ENCODE measurements at regions not wholly inside any gene's neighbourhood (a gene's known extent, or its start where the extent isn't known, plus 50 kb on each side); places are given as distances from the start of the nearest gene placed in this dataset.
"Not testable (repeated sequence)": the region's sequence is repeated elsewhere in the genome, so short reads cannot be mapped to it uniquely, and the experiment has no call there.

- DNase-seq (ENCODE audit: low read depth in 2 of 2), result no peak
Observed at GRCh38 chr2:230593765-230594164, 118.9 kb upstream of the CAB39 start.

- no peak for DNase-seq (ENCODE audit: low read depth in 2 of 2)
Observed at GRCh38 chr2:230594286-230594840, 118.3 kb upstream of the CAB39 start.

GRCh38 chr2:230599853-230600252, 112.8 kb upstream of the CAB39 start:
- no peak for DNase-seq (ENCODE audit: low read depth in 2 of 2)

DNA sequence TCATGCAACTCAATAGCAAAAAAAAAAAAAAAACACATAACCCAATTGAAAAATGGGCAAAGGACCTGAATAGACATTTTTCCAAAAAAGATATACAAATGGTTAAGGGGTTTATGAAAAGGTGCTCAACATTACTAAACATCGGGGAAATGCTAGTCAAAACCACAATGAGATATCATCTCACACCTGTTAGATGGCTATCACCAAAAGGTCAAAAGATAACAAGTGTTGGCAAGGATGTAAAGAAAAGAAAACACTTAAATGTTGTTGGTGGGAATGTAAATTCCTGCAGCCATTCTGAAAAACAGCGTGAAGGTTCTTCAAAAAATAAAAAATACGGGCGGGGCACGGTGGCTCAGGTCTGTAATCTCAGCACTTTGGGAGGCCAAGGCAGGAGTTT, 112.4 kb upstream of the CAB39 start:
- no peak for DNase-seq (ENCODE audit: low read depth in 2 of 2)

GRCh38 chr2:230600881-230601280, 111.8 kb upstream of the CAB39 start:
- DNase-seq (ENCODE audit: low read depth in 2 of 2), result no peak

GRCh38 chr2:230601510-230601909, 111.1 kb upstream of the CAB39 start:
- DNase-seq (ENCODE audit: low read depth in 2 of 2), result no peak

DNA sequence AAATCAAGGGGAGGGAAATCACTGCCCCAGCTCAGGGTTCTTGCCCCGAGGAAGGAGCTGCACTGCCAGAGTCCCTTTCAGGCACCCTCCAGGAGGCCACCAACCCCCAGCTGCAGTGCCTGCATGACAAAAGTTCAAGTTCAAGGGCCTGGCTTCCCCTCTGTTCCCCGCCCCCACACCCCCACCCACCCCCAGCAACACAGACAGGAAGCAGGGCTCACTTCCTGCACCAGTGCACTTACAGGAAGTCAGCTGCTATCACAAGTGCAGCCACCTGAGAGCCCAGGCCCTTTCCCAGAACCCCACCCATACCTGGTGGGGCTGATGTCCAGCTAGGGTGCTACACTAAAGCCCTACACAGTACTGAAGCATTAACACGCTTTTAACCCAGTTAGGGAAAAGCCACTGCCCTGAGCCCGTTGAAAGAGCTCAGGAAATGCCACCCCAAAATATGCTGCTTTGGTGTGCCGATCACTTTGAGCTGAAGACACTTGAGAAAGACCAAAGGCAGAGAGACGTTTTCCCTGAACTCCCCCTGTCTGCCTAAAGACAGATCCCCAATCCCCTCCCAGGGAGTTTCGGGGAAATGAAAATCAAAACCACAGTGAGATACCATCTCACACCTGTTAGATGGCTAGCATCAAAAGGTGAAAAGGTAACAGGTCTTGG, 109.9 kb upstream of the CAB39 start:
- DNase-seq (ENCODE audit: low read depth in 2 of 2), result peak; percentile 52 to 53

- DNase-seq (ENCODE audit: low read depth in 2 of 2), result not testable (repeated sequence)
Observed at GRCh38 chr2:230603317-230603716, 109.3 kb upstream of the CAB39 start.

DNA sequence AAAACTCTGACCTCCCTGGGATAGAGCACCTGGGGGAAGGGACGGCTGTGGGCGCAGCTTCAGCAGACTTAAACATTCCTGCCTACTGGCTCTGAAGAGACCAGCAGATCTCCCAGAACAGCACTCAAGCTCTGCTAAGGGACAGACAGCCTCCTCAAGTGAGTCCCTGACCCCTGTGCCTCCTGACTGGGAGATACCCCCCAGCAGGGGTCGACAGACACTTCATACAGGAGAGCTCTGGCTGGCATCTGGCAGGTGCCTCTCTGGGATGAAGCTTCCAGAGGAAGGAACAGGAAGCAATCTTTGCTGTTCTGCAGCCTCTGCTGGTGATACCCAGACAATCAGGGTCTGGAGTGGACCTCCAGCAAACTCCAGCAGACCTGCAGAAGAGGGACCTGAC, 108.5 kb upstream of the CAB39 start:
- not testable (repeated sequence) for DNase-seq (ENCODE audit: low read depth in 2 of 2)

DNA sequence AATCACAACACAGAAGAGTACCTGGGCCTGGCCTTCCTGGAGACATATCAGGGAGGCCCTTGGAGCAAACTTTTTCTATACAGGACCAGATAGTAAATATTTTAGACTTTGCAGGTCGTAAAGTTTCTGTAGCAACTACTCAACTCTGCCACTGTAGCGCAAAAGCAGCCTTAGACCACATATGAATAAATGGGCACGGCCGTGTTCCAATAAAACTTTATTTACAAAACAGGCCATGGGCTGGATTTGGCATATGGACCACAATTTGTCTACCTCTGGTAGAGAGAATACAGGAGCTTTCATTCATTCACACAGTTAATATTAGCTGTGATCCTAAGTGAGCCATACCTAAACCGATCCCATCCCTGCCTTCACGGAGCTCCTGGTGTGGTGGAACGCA, 98.6 kb upstream of the CAB39 start:
- DNase-seq (ENCODE audit: low read depth in 2 of 2), result no peak

GRCh38 chr2:230614913-230615332, 97.7 kb upstream of the CAB39 start:
- peak; percentile 35 to 42 for DNase-seq (ENCODE audit: low read depth in 2 of 2)

DNA sequence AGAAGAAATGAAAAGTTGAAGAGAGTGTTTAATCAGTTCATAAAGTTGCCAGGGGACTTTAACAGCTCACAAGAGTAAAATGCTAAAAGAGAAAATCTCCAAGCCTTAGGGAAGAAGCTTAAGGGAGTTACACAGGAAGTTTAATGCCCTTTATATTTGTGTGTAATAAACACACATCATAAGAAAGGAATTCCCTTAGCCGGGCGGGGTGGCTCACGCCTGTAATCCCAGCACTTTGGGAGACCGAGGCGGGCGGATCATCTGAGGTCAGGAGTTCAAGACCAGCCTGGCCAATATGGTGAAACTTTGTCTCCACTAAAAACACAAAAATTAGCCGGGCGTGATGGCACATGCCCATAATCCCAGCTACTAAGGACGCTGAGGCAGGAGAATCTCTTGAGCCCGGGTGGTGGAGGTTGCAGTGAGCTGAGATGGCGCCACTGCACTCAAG, 95.4 kb upstream of the CAB39 start:
- DNase-seq (ENCODE audit: low read depth in 2 of 2), result not testable (repeated sequence)

DNA sequence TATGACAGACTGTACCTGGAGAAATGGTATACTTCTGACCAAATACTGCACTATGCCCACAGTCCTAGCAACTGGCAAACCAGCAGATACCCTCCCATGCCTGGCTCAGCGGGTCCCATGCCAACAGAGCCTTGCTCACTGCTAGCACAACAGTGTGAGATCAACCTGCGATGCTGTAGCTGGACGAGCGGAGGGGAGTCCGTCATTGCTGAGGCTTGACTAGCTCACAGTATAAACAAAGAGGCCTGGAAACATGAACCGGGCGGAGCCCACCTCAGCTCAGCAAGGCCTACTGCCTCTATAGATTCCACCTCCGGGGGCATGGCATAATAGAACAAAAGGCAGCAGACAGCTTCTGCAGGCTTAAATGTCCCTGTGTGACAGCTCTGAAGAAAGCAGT, 93.2 kb upstream of the CAB39 start:
- no peak for DNase-seq (ENCODE audit: low read depth in 2 of 2)

DNA sequence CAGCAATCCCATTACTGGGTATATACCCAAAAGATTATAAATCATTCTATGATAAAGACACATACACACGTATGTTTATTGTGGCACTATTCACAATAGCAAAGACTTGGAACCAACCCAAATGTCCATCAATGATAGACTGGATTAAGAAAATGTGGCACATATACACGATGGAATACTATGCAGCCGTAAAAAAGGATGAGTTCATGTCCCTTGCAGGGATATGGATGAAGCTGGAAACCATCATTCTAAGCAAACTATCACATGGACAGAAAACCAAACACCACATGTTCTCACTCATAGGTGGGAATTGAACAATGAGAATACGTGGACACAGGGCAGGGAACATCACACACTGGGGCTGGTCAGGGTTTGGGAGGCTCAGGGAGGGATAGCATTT, 87.4 kb upstream of the CAB39 start:
- DNase-seq (ENCODE audit: low read depth in 2 of 2), result not testable (repeated sequence)

DNA sequence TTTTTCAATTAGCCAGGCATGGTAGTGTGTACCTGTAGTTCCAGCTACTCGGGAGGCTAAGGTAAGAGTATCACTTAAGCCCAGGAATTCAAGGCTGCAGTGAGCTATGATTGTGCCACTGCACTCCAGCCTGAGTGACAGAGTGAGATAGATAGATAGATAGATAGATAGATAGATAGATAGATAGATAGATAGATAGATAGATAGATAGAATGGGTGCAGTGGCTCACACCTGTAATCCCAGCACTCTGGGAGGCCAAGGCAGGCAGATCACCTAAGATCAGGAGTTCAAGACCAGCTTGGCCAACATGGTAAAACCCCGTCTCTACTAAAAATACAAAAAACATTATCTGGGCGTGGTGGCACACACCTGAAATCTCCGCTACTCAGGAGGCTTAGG, 85.6 kb upstream of the CAB39 start:
- not testable (repeated sequence) for DNase-seq (ENCODE audit: low read depth in 2 of 2)

DNA sequence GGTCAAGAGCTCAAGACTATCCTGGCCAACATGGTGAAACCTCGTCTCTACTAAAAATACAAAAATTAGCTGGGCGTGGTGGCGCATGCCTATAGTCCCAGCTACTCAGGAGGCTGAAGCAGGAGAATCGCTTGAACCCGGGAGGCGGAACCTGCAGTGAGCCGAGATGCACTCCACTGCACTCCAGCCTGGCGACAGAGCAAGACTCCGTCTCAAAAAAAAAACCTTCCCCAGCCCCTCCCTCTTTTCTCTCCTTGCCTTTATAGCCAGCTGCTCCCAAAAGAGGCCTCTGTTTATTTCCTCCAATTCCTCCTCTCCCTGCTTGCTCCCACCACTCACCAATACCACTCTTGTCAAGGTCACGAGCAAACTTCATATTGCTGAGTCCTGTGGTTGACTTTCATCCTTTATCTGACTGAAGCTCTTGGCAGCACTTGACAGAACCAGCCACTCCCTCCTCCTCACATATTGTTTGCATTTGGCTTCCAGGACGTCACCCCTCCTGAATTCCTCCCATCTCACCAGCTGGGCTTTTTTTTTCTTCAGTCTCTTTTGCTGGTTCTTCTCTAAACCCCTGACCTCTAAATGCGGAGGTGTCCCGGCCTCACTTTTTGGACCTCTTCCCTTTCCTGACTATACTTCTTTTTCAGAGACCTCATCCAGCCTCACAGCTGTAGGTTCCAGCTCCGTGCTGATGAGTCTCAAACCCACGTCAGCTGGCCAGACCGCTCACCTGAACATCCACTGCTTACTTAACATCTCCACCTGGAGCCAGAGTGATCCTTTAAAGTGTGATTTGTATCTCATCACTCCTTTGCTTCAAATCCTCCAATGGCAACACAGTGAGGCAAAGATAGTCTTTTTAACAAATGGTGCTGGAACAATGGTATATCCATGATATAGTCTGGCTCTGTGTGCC, 84.6 kb upstream of the CAB39 start:
- DNase-seq (ENCODE audit: low read depth in 2 of 2), result no peak

- no peak for DNase-seq (ENCODE audit: low read depth in 2 of 2)
Observed at GRCh38 chr2:230631470-230631869, 81.2 kb upstream of the CAB39 start.

DNA sequence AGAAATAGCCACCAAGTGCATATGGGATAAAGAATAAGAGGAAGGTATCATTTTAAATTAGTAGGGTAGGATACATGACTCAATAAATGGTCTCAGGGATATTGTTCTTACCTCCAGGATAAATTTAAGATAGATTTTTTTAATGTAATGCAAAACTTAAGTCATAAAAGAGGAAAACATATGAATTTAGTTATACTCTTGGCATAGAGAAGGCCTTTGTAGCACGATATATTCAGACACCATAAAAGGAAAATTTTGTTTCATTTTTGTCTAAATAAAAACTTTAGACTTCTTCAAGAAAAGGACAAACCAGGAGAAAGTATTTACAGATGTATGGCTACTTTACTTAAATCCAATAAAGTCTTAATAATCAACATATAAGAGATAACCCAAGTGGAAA, 78.5 kb upstream of the CAB39 start:
- no peak for DNase-seq (ENCODE audit: low read depth in 2 of 2)

DNA sequence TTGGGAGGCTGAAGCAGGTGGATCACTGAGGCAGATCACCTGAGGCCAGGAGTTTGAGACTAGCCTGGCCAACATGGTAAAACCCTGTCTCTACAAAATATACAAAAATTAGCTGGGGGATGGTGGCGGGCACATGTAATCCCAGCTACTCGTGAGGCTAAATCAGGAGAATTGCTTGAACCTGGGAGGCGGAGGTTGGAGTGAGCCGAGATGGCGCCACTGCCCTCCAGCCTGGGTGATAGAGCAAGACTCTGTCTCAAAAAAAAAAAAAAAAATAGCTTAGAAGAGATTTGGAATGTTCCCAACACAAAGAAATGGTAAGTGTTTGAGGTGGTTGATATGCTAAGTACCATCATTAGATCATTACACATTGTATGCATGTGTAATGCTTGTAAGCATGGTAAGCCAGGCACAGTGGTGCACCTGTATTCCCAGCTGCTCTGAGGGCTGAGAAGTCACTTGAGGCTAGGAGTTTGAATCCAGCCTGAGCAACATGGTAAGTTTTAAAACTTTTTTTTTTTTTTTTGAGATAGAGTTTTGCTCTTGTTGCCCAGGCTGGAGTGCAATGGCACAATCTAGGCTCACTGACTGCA, 77.8 kb upstream of the CAB39 start:
- DNase-seq (ENCODE audit: low read depth in 2 of 2), result not testable (repeated sequence)

GRCh38 chr2:230636684-230637271, 75.9 kb upstream of the CAB39 start:
- DNase-seq (ENCODE audit: low read depth in 2 of 2), result no peak

- not testable (repeated sequence) for DNase-seq (ENCODE audit: low read depth in 2 of 2)
Observed at GRCh38 chr2:230637486-230637885, 75.2 kb upstream of the CAB39 start.

DNA sequence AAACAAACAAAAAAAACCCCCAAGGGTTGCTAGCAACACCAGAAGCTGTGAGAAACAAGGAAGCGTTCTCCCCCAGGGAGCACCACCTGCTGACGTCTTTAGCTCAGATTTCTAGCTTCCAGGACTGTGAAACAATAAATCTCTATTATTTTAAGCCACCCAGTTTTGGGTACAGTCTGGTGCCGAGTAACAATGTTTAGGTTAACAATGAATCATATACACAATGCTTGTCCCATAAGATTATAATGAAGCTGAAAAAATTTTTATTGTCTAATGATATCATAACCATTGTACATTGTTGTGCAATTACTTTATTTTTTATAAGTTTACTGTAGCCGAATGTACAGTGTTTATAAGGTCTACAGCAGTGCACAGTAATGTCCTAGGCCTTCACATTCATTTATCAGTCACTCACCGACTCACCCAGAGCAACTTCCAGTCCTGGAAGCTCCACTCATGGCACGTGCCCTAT, 72.1 kb upstream of the CAB39 start:
- no peak for DNase-seq (ENCODE audit: low read depth in 2 of 2)

Data from stimulated activated CD8-positive, alpha-beta memory T cell treated with anti-CD3 and anti-CD28 coated beads, Interleukin-7, amount 100 ng/mL, for 4 hours (primary cell).